ENCODE measurements at regions not wholly inside any gene's neighbourhood (a gene's known extent, or its start where the extent isn't known, plus 50 kb on each side); places are given as distances from the start of the nearest gene placed in this dataset.
"Not testable (repeated sequence)": the region's sequence is repeated elsewhere in the genome, so short reads cannot be mapped to it uniquely, and the experiment has no call there.

DNA sequence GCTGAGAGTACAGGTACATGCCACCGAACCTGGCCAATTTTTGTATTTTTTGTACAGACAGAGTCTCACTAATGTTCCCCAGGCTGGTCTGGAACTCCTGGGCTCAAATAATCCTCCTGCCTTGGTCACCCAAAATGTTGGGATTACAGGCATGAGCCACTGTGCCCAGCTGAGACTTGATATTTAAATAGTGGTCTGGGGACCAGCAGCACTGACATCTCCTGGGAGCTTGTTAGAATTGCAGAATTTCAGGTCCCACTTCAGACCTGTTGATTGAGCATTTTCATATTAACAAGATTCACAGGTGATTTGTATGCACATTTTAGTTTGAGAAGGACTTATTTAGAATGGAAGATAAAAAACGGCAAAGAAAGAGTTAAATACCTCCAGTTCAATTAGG, 57.0 kb upstream of the COBL start:
- intact Hi-C loops (cut with DNase I); ATAC-seq; DNase-seq (ENCODE audit: low spot score): not testable (repeated sequence)

DNA sequence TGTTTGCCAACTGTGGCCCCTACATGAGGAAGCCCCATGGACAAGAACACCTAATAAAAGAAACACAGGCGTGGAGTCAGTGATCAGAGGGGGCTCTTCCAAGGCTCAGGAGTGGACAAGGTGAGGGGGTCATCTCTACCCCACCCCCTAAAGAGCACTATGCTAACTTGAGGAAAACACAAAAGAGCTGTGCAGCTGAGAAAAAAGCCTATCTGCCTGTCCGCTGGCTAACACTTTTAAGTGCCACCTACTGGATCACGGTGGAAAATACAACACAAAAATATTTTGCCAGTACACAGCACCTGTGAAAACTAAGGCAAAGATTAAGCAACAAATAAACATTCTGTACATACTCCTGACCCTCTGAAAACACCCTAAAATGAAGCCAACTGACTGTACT, 53.1 kb upstream of the COBL start:
- ATAC-seq = no peak
- DNase-seq (ENCODE audit: low spot score) = no peak
- intact Hi-C loops (cut with DNase I) = loop anchor here (10.0 kb wide), 1 partner anchor 185 kb away; no protein-coding TSS in a partner anchor

DNA sequence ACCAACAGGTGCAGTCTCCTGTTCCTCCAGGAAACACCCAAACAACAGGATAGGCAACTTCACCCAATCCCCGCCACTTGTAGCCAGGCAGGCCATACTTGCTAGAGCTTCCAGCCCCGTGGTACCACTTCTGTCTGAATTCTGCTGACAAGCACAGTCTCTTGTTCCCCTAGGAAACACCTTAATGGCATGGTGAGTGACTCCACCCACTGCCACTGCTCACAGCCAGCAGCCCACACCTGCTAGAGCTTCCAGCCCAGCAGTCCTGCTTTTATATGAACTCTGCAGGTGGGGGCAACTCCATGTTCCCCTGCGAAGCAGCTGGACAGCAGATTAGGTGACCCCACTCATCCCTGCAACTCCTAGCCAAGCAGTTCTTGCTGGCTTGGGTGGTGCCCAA, 52.6 kb upstream of the COBL start:
- not testable (repeated sequence) for DNase-seq (ENCODE audit: low spot score); ATAC-seq
- intact Hi-C loops (cut with DNase I) = loop anchor here (10.0 kb wide), 1 partner anchor 184 kb away; no protein-coding TSS in a partner anchor

DNA sequence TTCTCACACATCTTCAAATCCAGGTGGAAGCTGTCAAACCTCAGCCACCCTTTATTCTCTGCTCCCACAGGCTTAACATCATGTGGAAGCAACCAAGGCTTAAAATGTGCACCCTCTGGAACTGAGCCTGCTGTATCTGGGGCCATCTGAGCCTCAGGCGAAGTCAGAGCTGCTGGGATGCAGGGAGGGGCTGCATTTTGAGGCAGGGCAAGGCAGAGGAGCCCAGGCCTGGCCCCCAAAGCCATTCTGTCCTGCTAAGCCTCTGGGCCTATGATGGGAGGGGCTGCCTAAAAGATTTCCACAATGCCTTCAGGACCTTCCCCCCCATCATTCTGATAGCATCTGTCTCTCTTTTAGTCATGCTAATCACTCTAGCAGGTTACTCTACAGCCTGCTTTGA, 51.7 kb upstream of the COBL start:
- ATAC-seq = no peak
- intact Hi-C loops (cut with DNase I) = loop anchor here (10.0 kb wide), 1 partner anchor 184 kb away; no protein-coding TSS in a partner anchor
- no peak for DNase-seq (ENCODE audit: low spot score)

DNA sequence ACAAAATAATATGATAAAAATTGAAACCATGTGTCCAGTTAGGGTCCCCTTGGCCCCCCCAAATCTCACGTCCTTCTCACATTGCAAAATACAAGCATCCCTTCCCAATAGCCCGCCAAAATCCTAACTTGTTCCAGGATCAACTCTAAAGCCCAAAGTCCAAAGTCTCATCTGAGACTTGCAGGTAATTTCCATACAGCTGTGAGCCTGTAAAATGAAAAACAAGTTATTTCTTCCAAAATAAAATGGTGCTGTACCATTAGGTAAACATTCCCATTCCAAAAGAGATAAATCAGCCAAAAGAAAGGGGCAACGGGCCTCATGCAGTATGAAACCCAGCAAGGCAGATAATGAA, 51.0 kb upstream of the COBL start:
- ATAC-seq = no peak
- intact Hi-C loops (cut with DNase I) = loop anchor here (10.0 kb wide), 1 partner anchor 183 kb away; no protein-coding TSS in a partner anchor
- no peak for DNase-seq (ENCODE audit: low spot score)

DNA sequence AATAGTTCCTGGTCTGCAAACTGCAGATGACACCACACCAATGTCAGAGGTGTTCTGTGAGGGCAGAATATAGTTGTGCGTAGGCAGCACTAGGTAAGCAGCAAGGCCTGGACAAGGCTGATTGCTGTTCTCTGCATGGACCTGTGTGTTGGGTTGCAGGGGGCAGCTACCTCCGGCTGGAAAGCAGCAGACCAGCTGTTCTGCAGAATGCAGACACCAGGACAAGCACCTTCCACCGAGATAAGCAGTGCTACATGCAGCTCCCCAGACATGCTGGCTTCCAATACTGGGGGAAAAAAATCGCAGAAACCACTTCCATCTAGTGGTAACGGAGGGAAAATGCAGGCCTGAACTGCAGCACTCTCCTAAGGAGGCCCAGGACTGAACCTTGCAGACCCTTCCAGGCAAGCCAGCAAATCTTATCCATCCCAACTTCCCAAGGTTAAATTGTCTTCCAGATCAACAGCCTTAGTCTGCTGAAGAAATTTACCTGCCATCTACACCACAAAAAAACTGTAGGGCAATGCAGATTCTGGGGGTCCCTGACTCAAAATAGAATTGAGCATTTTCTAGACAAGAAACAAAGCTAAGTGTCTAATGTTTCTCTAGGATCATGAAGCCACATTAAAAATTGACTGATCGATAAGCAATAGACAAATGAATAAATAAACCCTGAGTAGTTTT, 50.5 kb upstream of the COBL start:
- ATAC-seq (peak; percentile 86), DNase-seq (ENCODE audit: low spot score) (no peak)
- intact Hi-C loops (cut with DNase I) = loop anchor here (10.0 kb wide), 1 partner anchor 182 kb away; no protein-coding TSS in a partner anchor
